Glomerular visceral epithelial cell (primary cell): ENCODE measurements at regions not wholly inside any gene's neighbourhood (a gene's known extent, or its start where the extent isn't known, plus 50 kb on each side); places are given as distances from the start of the nearest gene placed in this dataset.
"Not testable (repeated sequence)": the region's sequence is repeated elsewhere in the genome, so short reads cannot be mapped to it uniquely, and the experiment has no call there.

ENCODE experiments used
- DNase-seq: peaks from one replicate; pipeline ENCODE4 v3.0.0-alpha.2; 2016; ENCODE audit errors: extremely low spot score

DNA sequence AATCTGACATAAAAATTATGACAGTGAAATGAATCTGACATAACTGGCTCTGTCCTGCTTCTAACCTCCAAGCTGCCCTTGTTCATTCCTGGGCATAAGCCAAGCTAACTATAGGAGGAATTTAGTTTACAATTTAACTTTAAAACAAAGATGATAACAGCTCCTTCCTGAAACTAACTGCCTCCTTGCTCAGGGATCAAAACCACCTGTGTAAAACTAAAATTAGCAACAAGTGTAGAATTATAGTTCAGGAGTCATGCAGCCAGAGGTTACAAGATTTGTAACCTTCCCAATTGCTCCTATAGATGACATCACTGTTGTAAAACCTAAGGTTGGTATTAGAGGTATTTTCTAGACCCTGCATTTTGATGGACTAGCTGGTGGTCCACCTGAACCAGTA is 256.4 kb upstream of the POM121L12 start:
- DNase-seq, result no peak

DNA sequence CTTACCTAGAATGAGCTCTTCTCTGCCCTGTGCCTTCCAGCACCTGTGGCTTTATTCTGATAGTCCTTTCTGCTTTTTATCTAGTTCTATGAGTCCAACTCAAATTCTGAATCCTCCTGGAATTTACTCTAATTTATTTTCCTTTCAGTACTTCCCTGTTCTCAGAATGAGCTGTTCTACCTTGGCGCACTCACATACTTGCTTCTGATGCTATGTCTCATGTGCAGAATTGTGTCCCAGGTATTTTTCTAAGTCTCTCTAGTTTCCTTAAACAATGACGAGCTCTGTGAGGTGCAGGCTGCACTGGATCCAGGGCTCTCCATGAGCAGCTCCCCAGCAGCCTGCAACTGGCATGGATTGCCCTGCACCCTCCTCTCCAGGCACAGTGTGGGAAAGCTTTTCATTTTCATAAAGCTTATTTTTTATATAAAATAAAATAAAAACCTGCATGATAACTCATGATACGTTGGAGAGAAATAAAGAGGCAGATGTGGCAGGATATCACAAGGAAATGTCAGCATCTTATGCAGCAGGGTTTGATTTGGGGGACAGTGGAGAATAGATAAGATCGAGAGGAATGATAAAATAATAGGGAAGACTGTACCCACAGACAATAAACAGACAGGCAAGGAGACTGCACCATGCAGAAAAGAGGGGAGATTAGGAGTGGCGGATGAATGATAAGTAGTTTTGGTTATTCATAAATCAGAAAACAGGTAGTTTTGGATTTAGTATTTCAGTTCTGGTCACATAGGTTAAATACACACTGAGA is 258.2 kb upstream of the POM121L12 start:
- DNase-seq, result no peak

DNA sequence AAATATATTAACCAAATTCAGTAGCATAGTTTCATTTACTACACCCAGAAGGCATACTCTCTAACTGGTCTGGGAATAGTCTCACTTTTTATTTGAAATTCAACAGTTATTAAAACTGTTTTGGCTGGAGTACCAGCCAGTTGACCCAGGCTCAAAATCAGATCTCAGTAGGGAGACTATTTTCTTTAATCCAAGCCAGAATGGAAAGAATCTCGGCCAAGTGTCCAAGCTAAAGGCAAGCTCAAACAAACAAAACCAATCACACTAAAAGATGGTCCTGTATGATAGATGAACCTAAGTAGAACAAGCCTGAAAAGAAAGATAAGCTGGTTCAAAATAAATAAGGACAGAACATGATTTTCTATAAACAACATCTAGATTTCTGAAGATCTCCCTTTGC is 259.6 kb upstream of the POM121L12 start:
- no peak for DNase-seq

DNA sequence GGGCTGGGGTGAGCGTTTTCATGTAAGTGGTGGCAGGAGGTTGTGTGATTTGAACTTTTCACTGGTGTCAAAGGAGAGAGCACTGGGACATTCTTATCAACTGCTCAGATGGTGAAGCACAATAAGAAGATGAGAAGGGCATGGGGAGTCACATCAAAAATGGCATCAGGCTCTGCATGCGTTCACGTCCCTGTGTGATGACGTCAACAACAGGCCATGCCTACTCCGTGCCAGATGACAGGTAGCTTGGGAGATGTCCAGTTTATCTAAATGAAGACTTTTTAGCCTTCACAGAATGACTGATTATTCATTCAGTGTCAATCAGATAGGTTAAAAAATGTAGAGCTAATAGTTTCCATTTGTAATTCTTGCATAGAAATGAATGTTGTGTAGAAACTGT is 264.3 kb upstream of the POM121L12 start:
- no peak for DNase-seq

DNA sequence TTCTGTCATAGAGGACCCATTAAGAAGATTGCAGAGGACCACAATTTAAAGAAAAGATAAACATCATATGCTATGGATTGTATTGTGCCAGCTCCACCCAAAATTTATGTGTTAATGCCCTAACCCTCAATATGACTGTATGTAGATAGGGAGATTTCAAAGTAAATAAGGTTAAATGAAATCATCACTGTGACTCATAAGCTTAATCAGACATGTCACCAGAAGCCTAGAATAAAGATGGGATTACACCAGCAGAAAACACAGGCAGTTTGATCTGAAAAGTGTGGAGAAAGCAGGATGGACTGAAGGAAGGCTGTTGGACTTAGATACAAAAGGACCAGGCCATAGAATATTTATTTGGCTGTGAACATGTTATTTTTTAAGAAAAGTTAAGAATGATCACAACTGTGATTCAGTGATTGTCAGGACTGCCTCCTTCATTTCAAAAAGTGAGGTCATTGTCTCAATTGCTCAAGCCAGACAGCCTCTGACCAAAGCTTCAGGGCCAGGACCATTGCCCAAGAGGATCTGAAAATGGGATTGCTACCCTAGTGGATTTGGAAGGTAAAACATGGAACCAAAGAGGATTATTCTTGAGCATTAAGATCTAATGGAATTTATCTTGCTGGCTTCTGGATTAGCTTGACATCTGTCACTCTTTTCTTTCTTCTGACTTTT is 270.8 kb upstream of the POM121L12 start:
- DNase-seq, result no peak

DNA sequence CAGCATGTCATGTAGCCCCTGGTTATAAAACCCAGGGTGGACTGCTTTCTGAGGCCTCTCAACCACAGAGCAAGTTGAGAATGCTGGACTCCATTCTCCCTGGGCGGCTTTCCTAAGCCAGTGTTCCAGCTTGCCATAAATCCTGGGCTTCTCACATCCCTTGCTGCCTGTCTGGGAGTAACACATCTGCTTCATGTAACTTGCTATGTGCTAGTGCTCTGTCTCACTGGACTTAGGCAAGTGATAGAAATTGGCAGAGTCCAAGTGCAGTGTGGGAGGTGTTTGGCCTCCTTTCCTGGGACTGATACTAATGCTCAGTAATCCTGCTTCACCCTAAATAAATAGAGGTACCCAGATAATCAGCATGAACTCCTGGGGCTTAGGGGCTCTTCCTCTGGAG is 277.1 kb upstream of the POM121L12 start:
- DNase-seq, result no peak

GRCh38 chr7:52753855-52754254 is 281.6 kb upstream of the POM121L12 start:
- no peak for DNase-seq

GRCh38 chr7:52752891-52753290 is 282.5 kb upstream of the POM121L12 start:
- no peak for DNase-seq

- DNase-seq, result no peak
Measured at GRCh38 chr7:52749880-52750279, 285.6 kb upstream of the POM121L12 start.

GRCh38 chr7:52747817-52748216 is 287.6 kb upstream of the POM121L12 start:
- DNase-seq, result no peak

GRCh38 chr7:52741670-52742290 is 293.7 kb upstream of the POM121L12 start:
- DNase-seq, result no peak

DNA sequence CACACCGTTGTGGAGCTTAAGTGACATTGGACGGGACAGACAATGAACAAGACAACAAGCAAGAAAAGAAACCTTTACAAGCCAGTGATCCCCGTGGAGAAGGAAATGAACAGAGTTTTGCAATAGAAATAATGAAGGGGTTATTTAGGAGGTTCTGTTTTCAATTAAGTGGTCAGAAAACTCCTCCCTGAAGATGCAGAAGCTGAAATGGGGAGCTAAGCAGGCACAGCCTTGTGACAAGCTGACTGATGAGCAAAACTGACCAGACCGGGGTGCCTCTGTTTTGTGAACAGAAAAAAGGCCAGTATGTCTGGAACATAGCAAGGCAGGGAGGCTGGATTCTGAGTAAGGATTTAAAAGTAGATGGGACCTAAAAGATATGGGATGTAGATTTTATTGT is 299.8 kb upstream of the POM121L12 start:
- DNase-seq, result no peak

GRCh38 chr7:52728683-52729082 is 306.8 kb upstream of the POM121L12 start:
- DNase-seq, result not testable (repeated sequence)

GRCh38 chr7:52727632-52728031 is 307.8 kb upstream of the POM121L12 start:
- no peak for DNase-seq

DNA sequence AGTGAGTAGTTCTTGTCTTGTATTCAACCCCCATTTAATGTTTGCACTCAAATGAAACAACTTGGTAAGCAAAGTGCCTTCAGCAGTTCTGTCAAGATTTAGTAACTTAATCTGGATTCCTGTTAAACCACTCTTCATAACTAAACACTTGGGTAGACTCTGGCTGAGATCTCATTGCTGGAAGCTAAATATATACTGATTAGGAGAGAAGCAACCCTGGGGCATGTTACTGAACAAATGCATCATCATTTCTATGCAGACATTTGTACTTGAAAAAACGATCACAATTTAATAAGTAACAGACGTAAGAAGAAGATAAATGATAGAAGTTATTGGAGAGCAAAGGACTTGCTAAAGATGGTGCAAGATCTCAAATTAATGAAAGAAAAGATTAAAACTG is 308.4 kb upstream of the POM121L12 start:
- DNase-seq, result no peak

- no peak for DNase-seq
Measured at GRCh38 chr7:52726493-52726892, 308.9 kb upstream of the POM121L12 start.

DNA sequence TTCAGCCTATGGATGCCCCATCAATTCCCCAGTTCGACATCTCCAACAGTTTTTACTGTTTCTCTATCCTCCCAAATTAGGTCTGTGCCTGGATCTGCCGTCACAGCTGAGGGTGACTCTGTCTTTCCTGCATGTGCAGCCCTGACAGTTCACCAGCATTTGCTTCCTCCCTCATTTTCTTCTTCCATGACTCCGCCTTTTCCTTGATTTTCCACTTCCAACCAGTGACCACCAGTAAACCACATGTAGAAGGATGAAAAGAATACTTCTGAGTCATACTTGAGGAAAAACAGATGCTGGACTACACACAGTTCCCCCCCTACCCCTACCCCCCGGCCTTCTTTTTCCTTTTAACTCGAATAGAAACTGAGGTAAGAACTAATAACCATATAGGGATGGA is 311.8 kb upstream of the POM121L12 start:
- DNase-seq, result no peak

DNA sequence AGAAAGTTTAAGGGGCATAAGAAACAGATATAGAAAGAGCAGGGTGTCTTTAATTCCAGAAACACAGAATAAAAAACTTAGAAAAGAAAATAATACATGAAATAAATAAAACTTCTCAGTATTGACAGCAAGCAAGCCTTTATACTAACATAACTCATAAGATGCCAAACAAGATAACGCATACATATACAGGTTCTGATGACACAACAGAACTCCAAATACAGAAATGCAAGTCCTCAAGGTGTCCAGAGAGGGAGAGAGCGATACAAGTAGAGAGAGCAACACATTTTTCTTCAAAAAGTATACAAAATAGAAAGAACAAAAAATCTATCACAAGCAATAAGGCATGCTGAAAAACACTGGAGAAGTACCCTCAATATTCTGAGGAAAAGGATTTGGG is 314.6 kb upstream of the POM121L12 start:
- no peak for DNase-seq

- no peak for DNase-seq
Measured at GRCh38 chr7:52719677-52720076, 315.8 kb upstream of the POM121L12 start.

- DNase-seq, result no peak
Measured at GRCh38 chr7:52715701-52716100, 319.7 kb upstream of the POM121L12 start.

- DNase-seq, result no peak
Measured at GRCh38 chr7:52712938-52713337, 322.5 kb upstream of the POM121L12 start.

DNA sequence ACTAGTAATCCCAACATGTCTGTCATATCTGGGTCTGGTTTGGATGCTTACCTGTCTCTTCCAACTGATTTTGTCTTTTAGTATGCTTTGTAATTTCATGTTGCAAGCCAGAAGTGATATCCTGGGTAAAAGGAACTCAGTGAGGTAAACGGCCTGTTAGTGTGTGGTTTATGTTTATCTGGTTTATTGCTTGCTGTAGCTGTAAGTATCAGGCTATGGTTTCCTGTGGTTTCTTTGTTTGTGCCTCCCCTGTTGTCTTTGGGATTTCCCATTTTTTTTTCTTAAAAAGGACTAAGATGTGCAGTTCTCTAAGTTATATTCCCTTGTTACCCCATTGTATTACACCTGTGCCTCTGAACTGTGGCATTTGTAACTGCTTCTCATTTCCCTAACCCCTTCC is 323.5 kb upstream of the POM121L12 start:
- DNase-seq, result no peak

DNA sequence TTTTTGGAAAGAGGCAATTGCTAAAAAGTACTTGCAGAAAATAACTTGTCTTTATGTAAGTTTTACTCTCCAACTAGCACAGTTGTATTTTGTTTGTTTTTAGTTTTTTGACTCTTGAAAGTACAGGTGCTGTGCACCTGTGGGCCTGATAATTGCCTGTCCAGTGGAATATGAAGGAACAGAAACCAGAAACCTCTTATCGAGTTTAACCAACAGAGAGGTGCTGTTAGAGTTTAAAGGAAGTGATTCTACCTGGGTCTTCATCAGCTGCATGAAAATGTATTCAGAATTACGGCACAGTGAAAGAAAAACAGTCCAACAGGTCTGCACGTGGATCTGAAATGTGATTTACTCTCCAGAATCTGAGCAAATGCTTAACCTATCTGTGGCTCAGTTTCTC is 326.6 kb upstream of the POM121L12 start:
- DNase-seq, result no peak
